22Rv1 (cell line): ENCODE measurements at regions not wholly inside any gene's neighbourhood (a gene's known extent, or its start where the extent isn't known, plus 50 kb on each side); places are given as distances from the start of the nearest gene placed in this dataset.

Experiments used
- CTCF ChIP-seq: fragments of 450-650 bp; IDR thresholded peaks from 2 replicates; pipeline ENCODE4 v1.5.1; 2017; ENCODE audit warnings: mild to moderate bottlenecking
- ZFX ChIP-seq: fragments of 450-650 bp; IDR thresholded peaks from 2 replicates; pipeline ENCODE4 v1.6.1; 2017; ENCODE audit warnings: antibody characterized with exemption, borderline replicate concordance

GRCh38 chr22:34620161-34620560 is 445.8 kb upstream of the ISX start:
- TF ChIP-seq CTCF (no peak), ZFX (no peak)
